DMS114 treated with DMSO at 0.1 percent for 48 hours (cell line): ENCODE measurements at regions not wholly inside any gene's neighbourhood (a gene's known extent, or its start where the extent isn't known, plus 50 kb on each side); places are given as distances from the start of the nearest gene placed in this dataset.
"Not testable (repeated sequence)": the region's sequence is repeated elsewhere in the genome, so short reads cannot be mapped to it uniquely, and the experiment has no call there.

Experiments used
- DNase-seq: peaks from one replicate; lab custom pipeline; 2025; ENCODE audit not compliant: unreplicated experiment; lab: John Stamatoyannopoulos, UW

- DNase-seq: no peak
Observed at GRCh38 chr14:86943391-86944365, 1049.3 kb downstream of the GALC start.

DNA sequence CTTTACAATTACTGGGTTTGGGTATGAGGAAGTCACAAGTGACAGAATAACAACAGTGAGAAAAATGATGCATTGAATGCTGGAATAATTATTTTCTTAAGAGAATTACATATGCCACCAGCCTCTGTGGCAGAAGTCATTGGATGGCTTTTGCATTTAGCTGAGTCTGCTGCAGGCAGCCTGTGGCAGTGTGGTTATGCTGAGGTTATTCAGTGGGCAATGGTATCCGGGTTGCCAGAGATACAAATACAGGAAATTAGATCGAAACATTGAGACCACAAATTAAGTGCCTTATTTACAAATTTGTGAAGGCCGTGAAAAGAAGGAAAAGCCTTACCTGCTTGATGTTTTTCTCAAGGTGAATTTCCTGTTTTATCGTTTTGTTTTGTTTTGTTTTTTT is 1050.0 kb downstream of the GALC start:
- DNase-seq: no peak

DNA sequence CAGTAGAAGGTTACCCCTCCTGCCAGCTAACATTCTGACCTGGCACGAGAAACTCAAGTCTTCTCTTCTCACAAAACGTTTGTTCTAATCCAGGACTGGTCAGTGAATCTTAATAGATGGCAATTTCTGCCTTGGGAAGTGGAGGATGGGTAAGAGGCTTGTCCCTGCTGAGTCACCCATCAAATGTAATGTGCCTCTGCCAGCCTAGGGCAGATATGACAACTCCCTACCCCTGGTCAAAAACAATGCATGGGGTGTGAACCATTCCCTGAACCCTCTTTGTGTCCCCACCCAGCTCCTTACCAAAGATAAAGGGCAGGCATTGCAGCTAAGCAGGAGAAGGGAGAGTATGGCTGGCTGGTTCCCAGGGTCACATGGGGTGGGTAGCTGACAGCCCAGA is 1052.9 kb downstream of the GALC start:
- DNase-seq: no peak

GRCh38 chr14:86938320-86938719 is 1054.7 kb downstream of the GALC start:
- DNase-seq: no peak

GRCh38 chr14:86936556-86936955 is 1056.4 kb downstream of the GALC start:
- DNase-seq: no peak

DNA sequence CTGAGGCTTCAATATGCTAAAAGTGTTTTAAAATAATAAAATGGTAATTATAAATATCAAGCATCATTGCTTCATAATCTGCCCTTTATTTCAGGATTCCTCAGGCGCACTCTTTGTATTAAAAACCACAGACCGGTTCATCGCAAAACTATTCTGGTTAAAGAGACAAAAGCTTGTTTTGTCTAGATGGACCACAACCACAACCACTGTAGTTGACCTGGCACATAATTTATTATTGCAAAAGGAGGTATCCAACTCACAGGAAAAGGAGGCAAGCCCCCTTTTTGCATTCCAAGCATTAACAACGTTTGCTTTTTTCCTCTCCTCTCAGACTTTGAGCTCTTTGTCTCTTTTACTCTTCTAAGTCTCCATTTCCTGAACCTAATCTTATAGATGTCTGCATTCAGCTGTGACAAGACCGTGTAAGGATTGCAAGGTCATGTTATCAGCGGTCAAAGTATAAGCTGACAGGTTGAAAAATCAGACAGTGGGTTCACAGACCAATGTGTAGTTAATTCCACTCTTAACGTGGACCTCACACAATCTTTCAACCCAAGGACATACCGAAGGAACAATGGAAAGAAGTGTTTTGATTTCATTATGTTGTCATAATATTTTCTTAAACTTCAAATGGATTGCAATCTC is 1057.6 kb downstream of the GALC start:
- no peak for DNase-seq

DNA sequence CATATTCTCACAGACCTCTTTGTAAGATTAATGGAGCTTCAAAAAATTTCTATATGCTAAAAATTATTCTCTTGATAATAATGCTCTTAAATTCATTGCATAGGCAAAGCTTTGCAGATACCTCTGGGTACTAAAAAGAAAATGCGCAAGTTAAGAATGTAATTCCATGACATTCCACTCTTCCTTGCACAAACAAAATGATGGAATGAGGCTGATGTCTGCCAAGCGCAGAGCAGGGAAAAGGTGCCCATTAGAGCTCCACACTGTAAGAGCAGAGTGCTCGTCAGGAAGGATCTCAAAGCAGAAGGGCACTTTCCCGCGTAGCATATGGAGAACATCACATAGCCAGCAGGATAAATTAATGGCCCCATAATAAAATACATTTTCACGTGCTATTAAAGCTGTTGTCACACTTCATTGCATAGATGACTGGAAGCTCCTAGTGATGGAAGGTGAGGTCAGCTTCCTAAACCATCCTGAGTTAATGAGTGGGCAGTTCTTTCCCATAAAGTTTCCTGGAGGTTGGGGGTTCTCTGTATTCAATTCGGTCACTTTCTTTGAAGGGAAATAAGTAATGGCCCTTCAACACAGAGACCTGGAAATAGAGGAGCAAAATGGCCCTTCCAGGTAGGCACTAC is 1058.9 kb downstream of the GALC start:
- DNase-seq: no peak

DNA sequence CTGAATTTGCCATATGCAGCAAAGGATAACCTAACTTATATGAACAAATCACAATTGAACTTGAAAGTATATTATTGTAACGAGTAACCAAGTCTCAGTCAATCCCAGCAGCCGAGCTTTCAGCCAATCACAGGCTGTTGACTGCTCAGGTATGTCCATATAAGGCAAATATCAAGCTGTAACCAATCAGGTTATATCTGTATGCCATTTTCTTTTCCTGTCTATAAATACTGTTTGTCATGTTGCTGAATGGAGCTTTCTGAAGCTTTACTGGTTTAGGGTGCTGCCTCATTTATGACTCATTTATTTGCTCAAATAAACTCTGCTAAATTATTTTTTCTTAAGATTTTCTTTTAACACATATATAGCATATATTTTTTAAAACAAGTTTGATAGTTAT is 1059.5 kb downstream of the GALC start:
- DNase-seq: no peak

DNA sequence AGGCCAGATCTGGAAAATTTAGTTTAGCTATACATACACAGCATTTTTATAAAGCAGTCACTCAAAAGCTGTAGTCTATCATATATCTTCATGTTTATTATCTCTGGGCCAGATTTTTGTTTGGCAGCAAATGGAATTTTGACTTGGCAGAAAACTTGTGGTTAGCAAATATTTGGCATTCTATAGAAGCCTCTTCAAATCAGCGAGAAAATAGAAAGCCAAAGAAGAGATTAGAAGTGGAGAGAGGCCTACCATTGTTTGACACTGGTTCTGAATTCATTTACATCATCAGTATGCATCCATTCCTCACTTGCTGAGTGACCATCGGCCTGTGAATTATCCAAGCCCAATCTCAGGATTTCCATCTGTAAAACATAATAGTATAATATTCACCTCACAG is 1077.6 kb downstream of the GALC start:
- no peak for DNase-seq

- DNase-seq: no peak
Observed at GRCh38 chr14:86912709-86913108, 1080.3 kb downstream of the GALC start.

- no peak for DNase-seq
Observed at GRCh38 chr14:86911486-86911885, 1081.5 kb downstream of the GALC start.

GRCh38 chr14:86905386-86905926 is 1087.5 kb downstream of the GALC start:
- DNase-seq: not testable (repeated sequence)

GRCh38 chr14:86902176-86902950 is 1090.6 kb downstream of the GALC start:
- DNase-seq: no peak

DNA sequence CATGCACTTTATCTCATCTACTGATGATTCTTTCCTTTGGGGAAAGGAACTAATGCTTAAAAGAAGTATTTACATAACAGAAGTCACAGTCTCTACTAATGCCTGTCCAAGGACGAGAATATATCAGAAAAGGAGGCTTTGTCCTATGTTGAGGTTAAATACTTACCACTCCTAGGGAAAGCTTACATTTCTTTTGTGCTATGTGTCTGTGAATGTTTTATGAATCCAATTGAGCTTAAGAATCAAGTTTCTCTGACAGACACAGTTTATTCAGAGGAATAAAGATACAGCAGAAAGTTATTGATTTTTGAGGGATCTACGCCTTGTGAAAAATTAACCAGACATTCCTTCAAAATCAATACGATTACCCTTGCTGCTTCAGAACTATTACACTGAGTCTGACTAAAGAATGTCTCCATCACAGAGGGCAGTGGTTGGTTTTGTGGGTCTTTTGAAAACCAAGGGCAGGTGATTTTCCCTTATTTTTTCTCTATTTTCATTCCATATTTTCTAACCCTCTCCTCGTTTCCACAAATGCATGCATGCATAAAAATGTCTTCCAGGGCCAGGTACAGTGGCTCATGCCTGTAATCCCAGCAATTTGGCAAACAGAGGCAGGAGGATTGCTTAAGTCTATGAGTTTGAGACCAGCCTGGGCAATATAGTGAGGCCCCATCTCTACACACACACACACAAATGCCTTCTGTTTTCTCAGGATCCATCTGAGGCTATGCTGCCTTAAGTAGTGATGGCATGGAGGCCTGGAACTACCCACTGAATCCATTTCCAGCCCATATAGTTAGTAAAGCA is 1095.1 kb downstream of the GALC start:
- no peak for DNase-seq

DNA sequence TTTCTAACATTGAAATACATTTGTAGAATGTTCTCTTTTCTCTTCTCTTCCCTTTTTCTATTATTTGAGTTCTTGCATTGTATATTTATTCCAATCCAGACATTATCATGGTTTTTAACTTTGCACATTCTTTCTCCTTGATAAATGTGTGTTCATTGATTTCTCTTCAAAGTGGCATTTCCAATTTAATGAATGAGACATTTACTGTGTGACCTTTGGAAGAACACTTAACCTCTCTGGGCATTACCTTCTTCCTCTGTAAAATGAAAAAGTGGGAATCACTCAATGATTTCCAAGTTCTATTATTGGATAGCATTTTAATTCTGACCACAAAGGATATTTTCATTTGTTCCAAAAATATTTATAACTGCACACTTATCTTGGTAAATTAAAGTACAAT is 1095.8 kb downstream of the GALC start:
- no peak for DNase-seq

- no peak for DNase-seq
Observed at GRCh38 chr14:86896701-86897100, 1096.3 kb downstream of the GALC start.

GRCh38 chr14:86892152-86892956 is 1100.6 kb downstream of the GALC start:
- DNase-seq: no peak

GRCh38 chr14:86885280-86885679 is 1107.7 kb downstream of the GALC start:
- no peak for DNase-seq

DNA sequence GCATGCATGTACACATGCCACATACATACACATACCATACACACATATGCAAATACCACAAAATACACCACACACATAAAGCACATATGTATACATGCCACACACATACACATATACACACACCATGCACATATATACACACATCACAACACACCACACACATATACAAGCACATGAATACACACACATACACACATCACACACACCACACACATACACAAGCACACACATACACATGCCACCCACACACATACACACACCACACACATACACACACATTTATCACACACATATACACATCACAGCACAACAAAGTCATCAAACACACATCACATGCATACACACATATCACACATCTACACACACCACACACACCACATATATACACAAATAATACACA is 1108.5 kb downstream of the GALC start:
- DNase-seq: no peak
